Kidney epithelial cell (primary cell): ENCODE measurements at regions not wholly inside any gene's neighbourhood (a gene's known extent, or its start where the extent isn't known, plus 50 kb on each side); places are given as distances from the start of the nearest gene placed in this dataset.

ENCODE experiments used
- DNase-seq: peaks from one replicate; pipeline ENCODE4 v3.0.0-alpha.2; 2010; ENCODE audit warnings: low read depth
- H3K27me3 ChIP-seq: 2 replicates; pipeline ENCODE4 v1.6.0; 2011; ENCODE audit warnings: low read length; ENCODE audit not compliant: control insufficient read depth, insufficient read depth
- H3K36me3 ChIP-seq: 2 replicates; pipeline ENCODE4 v1.5.1; 2011; ENCODE audit warnings: low read length; ENCODE audit not compliant: control insufficient read depth, insufficient read depth
- H3K4me3 ChIP-seq: 2 replicates; pipeline ENCODE4 v1.5.1; 2011; ENCODE audit warnings: low read depth, mild to moderate bottlenecking, control low read depth, low read length
- CTCF ChIP-seq: IDR thresholded peaks from 2 replicates; pipeline ENCODE4 v1.5.1; 2011; ENCODE audit warnings: mild to moderate bottlenecking, moderate library complexity, low read length, control low read depth, inconsistent platforms; ENCODE audit not compliant: insufficient read depth, poor library complexity, severe bottlenecking

GRCh38 chr13:56283262-56283828, 857.4 kb upstream of the PRR20A start:
- no peaks in the 10 kb centered on the region for H3K27me3 ChIP-seq

GRCh38 chr13:56299650-56300049, 841.1 kb upstream of the PRR20A start:
- Histone ChIP-seq H3K4me3 (no peak overlapping the region), H3K27me3 (no peaks in the 10 kb centered on the region), H3K36me3 (no peaks in the 10 kb centered on the region)
- TF ChIP-seq CTCF: no peak
- no peak for DNase-seq

More at GRCh38 chr13:56283262-56283828, 857.4 kb upstream of the PRR20A start:
- Histone ChIP-seq H3K36me3 (no peaks in the 10 kb centered on the region), H3K4me3 (no peak overlapping the region)
- no peak for DNase-seq
- no peak for TF ChIP-seq CTCF

GRCh38 chr13:56314765-56315164, 826.0 kb upstream of the PRR20A start:
- no peaks in the 10 kb centered on the region for H3K27me3 ChIP-seq
- H3K36me3 ChIP-seq: no peaks in the 10 kb centered on the region
- TF ChIP-seq CTCF: no peak
- DNase-seq: no peak
- no peak overlapping the region for H3K4me3 ChIP-seq

- Histone ChIP-seq H3K4me3 (no peak overlapping the region), H3K27me3 (no peaks in the 10 kb centered on the region), H3K36me3 (no peaks in the 10 kb centered on the region)
- TF ChIP-seq CTCF: no peak
- no peak for DNase-seq
These were observed 822.9 kb upstream of the PRR20A start for GRCh38 chr13:56317841-56318240.

- DNase-seq: no peak
- no peaks in the 10 kb centered on the region for H3K27me3 ChIP-seq
- TF ChIP-seq CTCF: no peak
- H3K36me3 ChIP-seq: no peaks in the 10 kb centered on the region
- H3K4me3 ChIP-seq: no peak overlapping the region
These were observed 808.0 kb upstream of the PRR20A start for GRCh38 chr13:56332671-56333070.

GRCh38 chr13:56335775-56336174, 804.9 kb upstream of the PRR20A start:
- no peak overlapping the region for H3K4me3 ChIP-seq
- no peaks in the 10 kb centered on the region for H3K27me3 ChIP-seq
- H3K36me3 ChIP-seq: no peaks in the 10 kb centered on the region
- no peak for TF ChIP-seq CTCF
- no peak for DNase-seq
